ELR (cell line): ENCODE measurements at regions not wholly inside any gene's neighbourhood (a gene's known extent, or its start where the extent isn't known, plus 50 kb on each side); places are given as distances from the start of the nearest gene placed in this dataset.
"Not testable (repeated sequence)": the region's sequence is repeated elsewhere in the genome, so short reads cannot be mapped to it uniquely, and the experiment has no call there.

Experiments used
- DNase-seq: peaks from one replicate; pipeline ENCODE4 v3.0.0-alpha.2; 2015; ENCODE audit warnings: low read depth

- DNase-seq = no peak
Observed at GRCh38 chr7:51927738-51928137, 611.1 kb upstream of the COBL start.

GRCh38 chr7:51918581-51918980 lies 602.0 kb upstream of the COBL start:
- no peak for DNase-seq

GRCh38 chr7:51901489-51901840 lies 584.9 kb upstream of the COBL start:
- DNase-seq = no peak

GRCh38 chr7:51900755-51901488 lies 584.3 kb upstream of the COBL start:
- not testable (repeated sequence) for DNase-seq

- no peak for DNase-seq
Observed at GRCh38 chr7:51899611-51900010, 583.0 kb upstream of the COBL start.

- DNase-seq = no peak
Observed at GRCh38 chr7:51882412-51882811, 565.8 kb upstream of the COBL start.

- DNase-seq = no peak
Observed at GRCh38 chr7:51881309-51881708, 564.7 kb upstream of the COBL start.

GRCh38 chr7:51878865-51879264 lies 562.3 kb upstream of the COBL start:
- no peak for DNase-seq

GRCh38 chr7:51869452-51869851 lies 552.8 kb upstream of the COBL start:
- DNase-seq = no peak

- DNase-seq = no peak
Observed at GRCh38 chr7:51867117-51867516, 550.5 kb upstream of the COBL start.

GRCh38 chr7:51860305-51860704 lies 543.7 kb upstream of the COBL start:
- DNase-seq = no peak

- no peak for DNase-seq
Observed at GRCh38 chr7:51850126-51850525, 533.5 kb upstream of the COBL start.

- DNase-seq = no peak
Observed at GRCh38 chr7:51847461-51848134, 531.0 kb upstream of the COBL start.

GRCh38 chr7:51839130-51839529 lies 522.5 kb upstream of the COBL start:
- DNase-seq = not testable (repeated sequence)

- DNase-seq = no peak
Observed at GRCh38 chr7:51827631-51828030, 511.0 kb upstream of the COBL start.

GRCh38 chr7:51824050-51824449 lies 507.4 kb upstream of the COBL start:
- no peak for DNase-seq

- DNase-seq = no peak
Observed at GRCh38 chr7:51823437-51823836, 506.8 kb upstream of the COBL start.

GRCh38 chr7:51817694-51818225 lies 501.2 kb upstream of the COBL start:
- no peak for DNase-seq

- DNase-seq = not testable (repeated sequence)
Observed at GRCh38 chr7:51805783-51806431, 489.3 kb upstream of the COBL start.

GRCh38 chr7:51802718-51803117 lies 486.1 kb upstream of the COBL start:
- DNase-seq = no peak

- DNase-seq = no peak
Observed at GRCh38 chr7:51797371-51797770, 480.8 kb upstream of the COBL start.

GRCh38 chr7:51792796-51793195 lies 476.2 kb upstream of the COBL start:
- DNase-seq = no peak

GRCh38 chr7:51789489-51789888 lies 472.9 kb upstream of the COBL start:
- no peak for DNase-seq
